Neuronal stem cell (in vitro differentiated cells): ENCODE measurements at regions not wholly inside any gene's neighbourhood (a gene's known extent, or its start where the extent isn't known, plus 50 kb on each side); places are given as distances from the start of the nearest gene placed in this dataset.

ENCODE experiments used
- DNase-seq: peaks from one replicate; pipeline ENCODE4 v3.0.0-alpha.2; 2013; ENCODE audit warnings: low spot score
- H2AFZ ChIP-seq: one replicate; pipeline ENCODE4 v1.6.1; 2013; ENCODE audit warnings: mild to moderate bottlenecking, low read length, inconsistent platforms
- H2AK5ac ChIP-seq: 2 replicates; pipeline ENCODE4 v1.6.1; 2013; ENCODE audit warnings: low read depth, mild to moderate bottlenecking, inconsistent platforms, low read length, moderate library complexity, mixed read lengths
- H2BK120ac ChIP-seq: 2 replicates; pipeline ENCODE4 v1.6.1; 2013; ENCODE audit warnings: low read depth, mild to moderate bottlenecking, inconsistent platforms, low read length, moderate library complexity, mixed read lengths
- H2BK12ac ChIP-seq: one replicate; pipeline ENCODE4 v1.6.1; 2013; ENCODE audit warnings: low read length, inconsistent platforms
- H2BK15ac ChIP-seq: 2 replicates; pipeline ENCODE4 v1.6.1; 2013; ENCODE audit warnings: mild to moderate bottlenecking, low read length, inconsistent platforms, mixed read lengths
- H2BK5ac ChIP-seq: one replicate; pipeline ENCODE4 v1.6.1; 2013; ENCODE audit warnings: inconsistent platforms, mild to moderate bottlenecking, low read length, moderate library complexity
- H3K14ac ChIP-seq: one replicate; pipeline ENCODE4 v1.6.1; 2013; ENCODE audit warnings: low read length, inconsistent platforms
- H3K18ac ChIP-seq: 2 replicates; pipeline ENCODE4 v1.6.1; 2013; ENCODE audit warnings: low read length, inconsistent platforms
- H3K23ac ChIP-seq: 2 replicates; pipeline ENCODE4 v1.6.1; 2013; ENCODE audit warnings: low read depth, mild to moderate bottlenecking, mixed read lengths, low read length, inconsistent platforms; ENCODE audit not compliant: poor library complexity
- H3K27ac ChIP-seq: replicated peaks from 3 replicates; pipeline ENCODE4 v1.5.1; 2013; ENCODE audit warnings: low read length, inconsistent platforms
- H3K27me3 ChIP-seq, 3 experiments: 2 replicates each; pipeline ENCODE4 v1.6.1; 2013; ENCODE audit warnings: low read length in 3 of 3, mild to moderate bottlenecking in 2 of 3, inconsistent platforms in 1 of 3, low read depth in 1 of 3, mixed read lengths in 1 of 3, moderate library complexity in 1 of 3; ENCODE audit not compliant: control insufficient read depth in 3 of 3, insufficient read depth in 3 of 3
- H3K36me3 ChIP-seq, 2 donors: replicated peaks in 1 of 2; 2 replicates each; pipeline ENCODE4 v1.6.1; 2013; ENCODE audit warnings: low read length in 2 of 2; ENCODE audit not compliant: control insufficient read depth in 2 of 2, insufficient read depth in 2 of 2
- H3K4ac ChIP-seq: 2 replicates; pipeline ENCODE4 v1.6.1; 2013; ENCODE audit warnings: inconsistent platforms, mild to moderate bottlenecking, low read length, moderate library complexity
- H3K4me1 ChIP-seq, 2 donors: 1 replicate in 1 of 2; 2 replicates in 1 of 2; pipeline ENCODE4 v1.6.1; 2013; ENCODE audit warnings: low read length in 2 of 2, low read depth in 1 of 2; ENCODE audit not compliant: control insufficient read depth in 2 of 2, insufficient read depth in 1 of 2
- H3K4me2 ChIP-seq: one replicate; pipeline ENCODE4 v1.6.1; 2013; ENCODE audit warnings: mild to moderate bottlenecking, low read length, inconsistent platforms; ENCODE audit not compliant: insufficient read depth, poor library complexity, severe bottlenecking
- H3K4me3 ChIP-seq, 2 donors: 2 replicates each; pipeline ENCODE4 v1.5.1; 2013; ENCODE audit warnings: low read length in 2 of 2, mild to moderate bottlenecking in 2 of 2, inconsistent platforms in 1 of 2, moderate library complexity in 1 of 2
- H3K79me1 ChIP-seq: one replicate; pipeline ENCODE4 v1.6.1; 2013; ENCODE audit warnings: low read depth, mild to moderate bottlenecking, inconsistent platforms, low read length, moderate library complexity
- H3K9ac ChIP-seq: one replicate; pipeline ENCODE4 v1.6.1; 2013; ENCODE audit warnings: mild to moderate bottlenecking, low read depth, low read length, inconsistent platforms; ENCODE audit not compliant: poor library complexity
- H3K9me3 ChIP-seq, 2 donors: replicated peaks in 1 of 2; 2 replicates each; pipeline versions ENCODE3 to v1.6.1; 2013; ENCODE audit warnings: low read length in 2 of 2, mild to moderate bottlenecking in 2 of 2, inconsistent platforms in 1 of 2, low read depth in 1 of 2, mixed read lengths in 1 of 2, moderate library complexity in 1 of 2; ENCODE audit not compliant: control insufficient read depth in 2 of 2, insufficient read depth in 1 of 2
- H4K8ac ChIP-seq: one replicate; pipeline ENCODE4 v1.6.1; 2013; ENCODE audit warnings: low read depth, mild to moderate bottlenecking, inconsistent platforms, low read length, moderate library complexity
- H4K91ac ChIP-seq: one replicate; pipeline ENCODE4 v1.6.1; 2013; ENCODE audit warnings: low read length, low read depth, mild to moderate bottlenecking, inconsistent platforms; ENCODE audit not compliant: poor library complexity
- WGBS, 2 donors: extraction: QIAGEN DNeasy Blood & Tissue Kit; methylation state at CpG; one replicate each; pipeline ENCODE4 v1.1.7; 2013; ENCODE audit warnings: missing lambda C conversion rate in 2 of 2, mixed read lengths in 1 of 2; ENCODE audit not compliant: insufficient read length in 2 of 2, insufficient replicate concordance in 1 of 2; ENCODE audit errors: extremely low coverage in 2 of 2; 5-methylcytosine and 5-hydroxymethylcytosine counted together

- no peak overlapping the region for H2AK5ac ChIP-seq
- H3K79me1 ChIP-seq, result no peaks in the 10 kb centered on the region
- no peak overlapping the region for H3K4me3 ChIP-seq
- H3K4me1 ChIP-seq, result peaks cover 0 to 2% of the 10 kb centered on the region in 2 donors
- H2BK120ac ChIP-seq, result no peak overlapping the region
- no peak overlapping the region for H3K23ac ChIP-seq
- DNase-seq, result no peak
- H3K27me3 ChIP-seq, result no peaks in the 10 kb centered on the region
- H3K9ac ChIP-seq, result no peak overlapping the region
- no peak overlapping the region for H2BK15ac ChIP-seq
- H3K4ac ChIP-seq, result no peak overlapping the region
- no peak overlapping the region for H4K91ac ChIP-seq
- H2AFZ ChIP-seq, result no peak overlapping the region
- H2BK12ac ChIP-seq, result no peak overlapping the region
- H3K18ac ChIP-seq, result no peak overlapping the region
- no peak overlapping the region for H3K27ac ChIP-seq
- no peaks in the 10 kb centered on the region for H3K36me3 ChIP-seq
- no peak overlapping the region for H2BK5ac ChIP-seq
- no peak overlapping the region for H4K8ac ChIP-seq
- no peak overlapping the region for H3K4me2 ChIP-seq
- WGBS, 2 donors, result no CpG with 5 or more reads among the region's 3 CpGs
- no peak overlapping the region for H3K14ac ChIP-seq
- peaks cover 0 to 7% of the 10 kb centered on the region in 2 donors for H3K9me3 ChIP-seq
These were observed 129.1 kb upstream of the HS3ST2 start for GRCh38 chr16:22684574-22685458.

- Histone ChIP-seq H2BK15ac (no peak overlapping the region), H3K36me3 (no peaks in the 10 kb centered on the region), H3K9ac (no peak overlapping the region), H3K4ac (no peak overlapping the region), H3K4me3 (no peak overlapping the region), H3K18ac (no peak overlapping the region), H2BK120ac (no peak overlapping the region), H3K79me1 (no peaks in the 10 kb centered on the region), H3K27me3 (no peaks in the 10 kb centered on the region), H4K91ac (no peak overlapping the region), H2BK5ac (no peak overlapping the region), H3K23ac (no peak overlapping the region), H2AFZ (no peak overlapping the region), H3K14ac (no peak overlapping the region), H3K27ac (no peak overlapping the region), H3K4me2 (no peak overlapping the region), H2AK5ac (no peak overlapping the region), H3K9me3 (peaks cover 0 to 7% of the 10 kb centered on the region in 2 donors), H2BK12ac (no peak overlapping the region), H4K8ac (no peak overlapping the region), H3K4me1 (peaks cover 0 to 2% of the 10 kb centered on the region in 2 donors)
- DNase-seq, result no peak
- WGBS, 2 donors, result no CpG with 5 or more reads among the region's 3 CpGs
These were observed 128.5 kb upstream of the HS3ST2 start for GRCh38 chr16:22685459-22685830.

- Histone ChIP-seq H3K4me2 (no peak overlapping the region), H3K9me3 (peaks cover 0 to 7% of the 10 kb centered on the region in 2 donors), H2BK15ac (no peak overlapping the region), H3K27me3 (no peaks in the 10 kb centered on the region), H4K91ac (no peak overlapping the region), H3K27ac (no peak overlapping the region), H3K4me1 (peaks cover 0 to 2% of the 10 kb centered on the region in 2 donors), H3K14ac (no peak overlapping the region), H3K23ac (no peak overlapping the region), H3K9ac (no peak overlapping the region), H3K36me3 (no peaks in the 10 kb centered on the region), H3K18ac (no peak overlapping the region), H2BK120ac (no peak overlapping the region), H4K8ac (no peak overlapping the region), H2AFZ (no peak overlapping the region), H3K4ac (no peak overlapping the region), H2BK5ac (no peak overlapping the region), H3K79me1 (no peaks in the 10 kb centered on the region), H2AK5ac (no peak overlapping the region), H3K4me3 (no peak overlapping the region), H2BK12ac (no peak overlapping the region)
- no CpG with 5 or more reads among the region's 2 CpGs for WGBS, 2 donors
- DNase-seq, result no peak
These were observed 126.9 kb upstream of the HS3ST2 start for GRCh38 chr16:22687031-22687530.

- Histone ChIP-seq H3K4me3 (no peak overlapping the region), H2BK15ac (no peak overlapping the region), H2AFZ (no peak overlapping the region), H3K14ac (no peak overlapping the region), H2BK120ac (no peak overlapping the region), H3K27ac (no peak overlapping the region), H3K9me3 (peaks cover 0 to 7% of the 10 kb centered on the region in 2 donors), H2BK12ac (no peak overlapping the region), H4K91ac (no peak overlapping the region), H3K18ac (no peak overlapping the region), H3K9ac (no peak overlapping the region), H2AK5ac (no peak overlapping the region), H3K4ac (no peak overlapping the region), H3K79me1 (no peaks in the 10 kb centered on the region), H4K8ac (no peak overlapping the region), H2BK5ac (no peak overlapping the region), H3K4me1 (peaks cover 0 to 2% of the 10 kb centered on the region in 2 donors), H3K27me3 (peaks cover 0 to 3% (median 0%) of the 10 kb centered on the region in 3 experiments), H3K36me3 (no peaks in the 10 kb centered on the region), H3K23ac (no peak overlapping the region), H3K4me2 (no peak overlapping the region)
- no CpG with 5 or more reads among the region's 2 CpGs for WGBS, 2 donors
- no peak for DNase-seq
These were observed 125.5 kb upstream of the HS3ST2 start for GRCh38 chr16:22688463-22688862.
